Activated T-cell treated with anti-CD3 and anti-CD28 coated beads, Interleukin-2, amount 50 U/mL, for 48 hours (primary cell): ENCODE measurements at regions not wholly inside any gene's neighbourhood (a gene's known extent, or its start where the extent isn't known, plus 50 kb on each side); places are given as distances from the start of the nearest gene placed in this dataset.
"Not testable (repeated sequence)": the region's sequence is repeated elsewhere in the genome, so short reads cannot be mapped to it uniquely, and the experiment has no call there.

Experiments
- DNase-seq, 2 experiments: peaks; one replicate each; pipeline ENCODE4 v3.0.0-alpha.2; 2020

DNA sequence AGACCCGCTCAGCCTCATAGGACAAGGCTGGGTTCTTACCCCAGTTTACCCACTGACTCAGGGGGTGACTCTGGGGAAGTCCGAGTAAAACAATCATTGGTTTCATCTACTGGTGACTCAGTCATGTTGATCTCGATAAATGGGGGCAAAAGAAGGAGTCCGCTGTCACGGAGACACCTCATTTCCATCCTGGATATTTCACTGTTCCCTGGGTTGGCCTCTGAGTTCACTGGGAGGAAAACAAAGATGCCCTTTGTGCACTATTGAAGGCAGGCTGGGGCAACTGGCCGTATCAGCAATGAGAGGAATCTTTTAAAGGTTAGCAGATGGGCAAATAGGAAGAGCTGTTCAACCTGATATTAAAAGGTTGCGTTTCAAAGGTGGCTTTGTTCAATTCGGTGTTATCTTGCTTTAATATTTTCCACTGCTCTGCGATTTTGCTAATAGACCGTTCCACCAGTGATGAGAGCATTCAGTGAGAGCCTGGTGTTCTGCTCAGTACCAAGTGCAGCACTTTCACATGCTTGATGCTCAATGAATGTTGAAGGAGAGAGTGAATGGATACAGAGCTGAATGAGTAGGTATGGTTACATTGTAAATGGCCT is 110.2 kb upstream of the EGFLAM start:
- DNase-seq: no peak

DNA sequence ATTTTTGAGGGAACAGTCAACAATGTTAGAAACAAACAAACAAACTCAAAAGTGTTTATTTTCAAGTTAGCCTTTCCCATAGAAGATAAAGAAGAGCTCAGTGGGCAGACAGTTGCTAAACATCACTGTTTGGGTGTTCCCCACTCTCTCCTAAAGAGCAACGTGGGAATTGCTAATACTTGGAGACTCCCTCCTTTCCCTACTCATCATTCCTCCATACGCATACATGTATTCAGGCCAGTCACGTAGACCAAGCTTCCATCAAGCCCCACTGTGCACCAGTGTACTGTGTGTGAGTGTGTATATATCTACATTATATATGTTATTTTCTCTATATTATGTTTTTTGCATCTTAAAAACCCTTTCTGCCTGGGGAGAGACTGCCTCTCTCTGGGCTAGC is 115.0 kb upstream of the EGFLAM start:
- DNase-seq: no peak

DNA sequence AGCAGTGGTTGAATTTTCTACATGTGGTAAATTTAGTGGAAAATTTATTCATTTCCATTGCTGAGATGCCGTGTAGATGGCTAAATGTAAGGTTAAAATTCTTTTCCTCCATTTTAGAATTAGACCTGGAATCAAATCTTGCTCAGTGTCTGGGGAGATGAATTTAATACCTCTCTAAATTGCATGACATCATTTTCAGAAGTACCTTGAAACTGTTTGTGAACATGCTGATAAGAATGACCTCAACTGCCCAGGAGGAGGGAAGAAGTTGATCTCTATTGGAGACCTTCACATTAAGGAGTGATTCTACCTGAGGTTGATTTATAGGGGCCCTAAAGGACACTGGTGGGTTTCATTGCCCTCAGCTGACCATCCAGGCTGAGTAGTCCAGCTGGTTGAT is 116.7 kb upstream of the EGFLAM start:
- DNase-seq: no peak

- DNase-seq: no peak
These were observed 119.8 kb upstream of the EGFLAM start for GRCh38 chr5:38138574-38138973.

DNA sequence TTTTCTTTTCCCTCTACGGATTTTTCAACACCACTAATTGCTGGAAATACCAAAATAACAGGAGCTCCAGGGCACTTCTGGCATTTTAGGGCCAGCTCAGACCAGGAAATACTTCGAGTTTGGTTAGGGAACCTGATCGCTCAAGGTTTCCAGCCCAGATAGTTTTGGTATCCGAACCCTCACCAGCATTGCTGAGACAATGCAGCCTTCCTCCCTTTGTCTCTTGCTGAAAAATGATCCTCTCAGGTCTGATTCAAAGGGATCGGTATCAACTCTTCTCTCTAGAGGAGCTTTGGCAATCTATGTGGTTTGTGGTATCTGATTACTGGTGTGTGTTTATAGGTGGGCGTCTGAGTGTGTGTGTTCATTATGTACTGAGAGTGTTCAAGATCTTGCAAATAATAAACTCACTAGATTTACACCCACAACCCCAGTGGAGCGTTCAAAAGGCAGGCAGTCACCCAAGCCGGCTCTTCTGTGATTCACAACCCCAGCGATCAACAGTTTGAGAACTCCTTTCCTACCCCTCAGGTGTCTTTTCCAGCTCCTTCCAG is 122.8 kb upstream of the EGFLAM start:
- DNase-seq: no peak

GRCh38 chr5:38134810-38135209 is 123.5 kb upstream of the EGFLAM start:
- DNase-seq: no peak

DNA sequence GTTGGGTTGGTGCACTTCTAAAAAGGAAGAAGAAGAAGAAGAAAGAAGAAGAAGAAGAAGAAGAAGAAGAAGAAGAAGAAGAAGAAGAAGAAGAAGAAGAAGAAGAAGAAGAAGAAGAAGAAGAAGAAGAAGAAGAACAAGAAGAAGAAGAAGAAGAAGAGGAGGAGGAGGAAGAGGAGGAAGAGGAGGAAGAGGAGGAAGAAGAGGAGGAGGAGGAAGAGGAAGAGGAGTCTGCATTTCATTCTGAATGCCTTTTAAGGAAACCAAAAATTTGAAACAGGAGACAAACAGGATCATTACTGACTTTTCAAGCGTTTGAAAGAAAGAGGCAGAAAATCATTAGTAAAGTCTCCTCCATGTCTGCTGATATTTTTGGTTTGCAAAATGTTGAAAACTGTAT is 124.1 kb upstream of the EGFLAM start:
- DNase-seq: not testable (repeated sequence)

DNA sequence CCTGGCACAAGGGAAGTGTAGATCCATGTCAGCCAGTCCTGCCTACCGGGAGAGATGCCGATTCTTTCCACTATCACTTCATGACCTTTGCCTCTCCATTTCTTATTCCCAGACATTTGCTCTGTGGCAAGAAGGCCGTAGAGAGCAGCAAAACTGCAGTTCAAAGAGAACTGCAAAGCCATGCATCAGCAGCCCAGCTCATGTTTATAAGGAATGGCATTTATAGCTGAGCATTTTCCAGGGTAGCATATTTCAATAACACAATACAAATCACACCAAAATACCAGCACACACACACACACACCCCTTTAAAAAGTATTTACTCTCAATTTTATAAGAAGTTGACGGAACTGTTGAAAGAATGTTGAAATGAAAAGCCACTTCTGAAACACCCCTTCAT is 126.7 kb upstream of the EGFLAM start:
- no peak for DNase-seq

- DNase-seq: no peak
These were observed 134.0 kb upstream of the EGFLAM start for GRCh38 chr5:38124321-38124720.

DNA sequence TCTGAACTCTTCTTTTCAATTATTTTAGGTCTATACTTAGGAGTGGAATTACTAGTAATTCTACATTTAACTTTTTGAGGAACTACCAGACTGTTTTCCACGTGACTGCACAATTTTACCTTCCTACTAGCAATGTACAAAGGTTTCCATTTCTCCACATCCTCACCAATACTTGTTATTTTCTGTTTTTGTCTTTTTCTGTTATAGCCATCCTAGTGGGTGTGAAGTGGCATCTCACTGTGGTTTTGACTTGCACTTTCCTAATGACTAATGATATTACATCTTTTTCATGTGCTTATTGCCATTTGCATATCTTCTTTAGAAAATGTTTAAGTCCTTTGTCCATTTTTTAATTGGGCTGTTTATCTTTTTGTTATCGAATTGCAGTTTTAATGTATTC is 136.9 kb upstream of the EGFLAM start:
- DNase-seq: no peak

- no peak for DNase-seq
These were observed 138.5 kb upstream of the EGFLAM start for GRCh38 chr5:38119836-38120235.

DNA sequence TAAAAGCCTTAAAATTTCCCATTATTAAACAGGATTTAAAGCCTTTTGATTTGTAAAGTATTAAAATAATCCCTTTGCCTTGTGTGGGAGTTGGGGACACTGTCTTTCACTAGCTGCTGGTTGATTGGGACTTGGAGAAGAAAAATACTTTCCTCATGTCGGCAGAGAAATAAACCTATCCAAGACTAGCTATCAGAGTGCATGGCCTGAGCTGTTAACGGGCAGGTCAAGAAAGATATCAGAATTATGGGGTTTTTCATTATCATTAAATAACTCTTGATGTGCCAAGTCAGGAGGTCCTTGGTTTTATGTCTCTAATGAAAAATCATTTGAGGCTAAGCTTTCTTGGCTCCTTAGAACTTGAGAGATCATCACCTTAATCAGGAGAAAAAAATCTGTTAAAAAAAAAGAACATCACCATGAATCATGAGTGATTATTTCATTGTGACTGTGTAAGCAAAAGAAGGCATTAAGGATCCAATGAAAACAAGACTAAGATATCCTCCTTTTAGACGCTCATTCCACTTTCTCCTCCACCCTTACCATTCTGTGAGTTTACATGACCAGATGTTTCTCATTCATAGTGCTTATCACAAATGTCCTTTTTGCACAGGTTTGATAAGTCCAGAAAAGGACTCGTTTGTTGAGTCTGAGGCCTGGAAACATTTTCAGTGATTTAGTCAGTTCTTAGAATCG is 140.4 kb upstream of the EGFLAM start:
- DNase-seq: no peak

GRCh38 chr5:38115318-38115827 is 143.0 kb upstream of the EGFLAM start:
- no peak for DNase-seq

- DNase-seq: no peak
These were observed 144.5 kb upstream of the EGFLAM start for GRCh38 chr5:38113880-38114279.

- DNase-seq: no peak
These were observed 144.9 kb upstream of the EGFLAM start for GRCh38 chr5:38113456-38113855.

DNA sequence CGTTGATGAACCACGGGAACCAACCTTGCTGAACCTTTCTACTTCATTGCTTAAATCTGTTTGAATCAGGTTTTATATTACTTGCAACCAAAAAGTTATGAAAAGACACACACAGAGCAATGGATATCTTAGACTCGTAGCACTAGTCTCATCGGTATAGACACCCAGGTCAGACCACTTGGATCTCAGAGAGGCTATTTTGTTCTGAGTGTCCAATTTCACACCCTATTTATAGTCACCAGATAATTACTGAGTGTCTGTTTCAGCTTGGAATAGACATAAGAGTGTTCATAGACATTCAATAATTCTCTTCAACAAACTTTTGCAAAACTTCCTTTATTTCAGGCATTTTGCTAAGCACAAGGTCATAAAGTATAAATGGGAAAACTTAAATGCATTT is 145.4 kb upstream of the EGFLAM start:
- DNase-seq: no peak

- no peak for DNase-seq
These were observed 148.2 kb upstream of the EGFLAM start for GRCh38 chr5:38110130-38110529.

DNA sequence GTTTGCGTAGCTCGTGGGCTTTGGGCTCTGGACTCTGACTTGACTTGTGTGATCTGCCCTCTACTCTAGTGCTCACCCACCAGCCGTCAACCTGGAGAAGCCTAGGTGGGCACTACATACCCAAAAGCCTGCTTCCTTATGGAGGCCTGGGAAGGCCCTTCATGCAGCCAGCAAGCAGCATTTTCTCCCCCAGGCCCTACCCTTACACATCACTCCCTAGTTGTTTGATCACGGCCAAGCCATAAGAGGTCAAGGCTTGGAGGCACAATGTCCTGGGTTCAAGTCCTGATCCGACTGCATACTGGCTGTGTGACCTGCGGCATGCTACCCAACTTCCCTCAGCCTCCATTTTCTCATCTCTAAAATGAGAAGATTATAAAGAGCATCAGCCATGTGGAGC is 151.3 kb upstream of the EGFLAM start:
- DNase-seq: no peak

DNA sequence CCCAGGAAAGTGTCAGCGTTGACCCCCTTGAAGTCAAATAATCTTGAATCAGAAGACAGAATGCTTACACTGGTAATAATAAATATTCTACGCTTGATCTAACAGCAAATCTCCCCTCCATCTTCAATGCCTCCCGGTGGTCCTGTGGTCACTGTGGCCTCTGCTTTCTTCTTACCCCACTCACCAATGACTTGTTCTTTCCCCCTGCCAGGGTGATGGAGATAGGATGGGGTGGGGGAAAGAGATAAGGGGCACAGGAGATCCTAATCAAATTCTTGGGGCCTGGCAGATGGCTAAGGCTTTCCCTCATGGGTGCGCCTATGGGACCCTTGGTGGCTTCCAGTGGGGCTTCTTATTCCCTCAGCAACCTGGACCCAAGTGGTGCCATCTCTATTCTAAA is 152.6 kb upstream of the EGFLAM start:
- DNase-seq: no peak

- no peak for DNase-seq
These were observed 153.2 kb upstream of the EGFLAM start for GRCh38 chr5:38105231-38105570.

- no peak for DNase-seq
These were observed 153.7 kb upstream of the EGFLAM start for GRCh38 chr5:38104497-38105230.

DNA sequence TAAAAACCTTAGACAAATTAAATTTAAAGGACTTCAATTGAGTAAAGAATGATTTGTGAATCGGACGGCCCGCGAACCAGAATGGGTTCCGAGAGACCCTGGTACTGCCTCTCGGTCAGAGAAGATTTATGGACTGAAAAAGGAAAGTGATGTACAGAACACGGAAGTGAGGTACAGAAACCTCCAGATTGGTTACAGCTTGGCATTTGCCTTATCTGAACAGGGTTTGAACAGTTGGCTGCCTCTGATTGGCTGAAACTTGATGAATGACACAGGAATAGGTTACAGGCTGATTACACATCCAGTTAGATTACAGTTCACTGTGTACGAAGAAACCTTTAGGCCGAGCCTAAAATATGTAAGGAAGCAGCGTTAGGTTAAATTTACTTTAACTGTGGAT is 156.5 kb upstream of the EGFLAM start:
- no peak for DNase-seq

- no peak for DNase-seq
These were observed 158.9 kb upstream of the EGFLAM start for GRCh38 chr5:38099205-38100168.
